NCI-H187 treated with DMSO at 0.1 percent for 48 hours (cell line): ENCODE measurements at regions not wholly inside any gene's neighbourhood (a gene's known extent, or its start where the extent isn't known, plus 50 kb on each side); places are given as distances from the start of the nearest gene placed in this dataset.

ENCODE experiments used
- DNase-seq: peaks from one replicate; lab custom pipeline; 2025; lab: John Stamatoyannopoulos, UW

DNA sequence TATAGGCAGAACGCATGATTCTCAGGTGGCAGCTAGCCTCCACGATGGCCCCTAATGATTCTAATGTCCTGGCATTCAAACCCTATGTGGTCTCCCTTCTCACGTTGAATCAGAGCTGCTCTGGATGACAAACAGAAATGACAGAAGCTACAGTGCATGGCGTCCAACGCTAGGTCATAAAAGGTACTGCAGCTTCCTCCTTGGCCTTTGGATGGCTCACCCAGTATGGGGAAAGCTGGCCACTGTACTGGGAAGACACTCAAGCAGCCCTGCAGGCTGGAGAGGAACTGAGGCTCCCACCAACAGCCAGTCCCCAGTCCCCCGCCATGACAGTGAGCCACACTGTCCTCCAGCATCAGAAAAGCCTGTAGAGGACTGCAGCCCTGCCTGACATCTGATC, 286.3 kb downstream of the FAM43A start:
- DNase-seq = no peak

- no peak for DNase-seq
Measured at GRCh38 chr3:194972641-194973040, 287.0 kb downstream of the FAM43A start.

GRCh38 chr3:194973366-194974000, 287.8 kb downstream of the FAM43A start:
- no peak for DNase-seq

- DNase-seq = no peak
Measured at GRCh38 chr3:194974468-194975135, 288.9 kb downstream of the FAM43A start.

GRCh38 chr3:194976049-194976451, 290.4 kb downstream of the FAM43A start:
- no peak for DNase-seq

- DNase-seq = no peak
Measured at GRCh38 chr3:194976874-194977273, 291.2 kb downstream of the FAM43A start.

- DNase-seq = no peak
Measured at GRCh38 chr3:194977356-194977755, 291.7 kb downstream of the FAM43A start.

- DNase-seq = no peak
Measured at GRCh38 chr3:194979173-194979572, 291.8 kb downstream of the XXYLT1 start.

- no peak for DNase-seq
Measured at GRCh38 chr3:194982472-194982871, 288.5 kb downstream of the XXYLT1 start.

- DNase-seq = no peak
Measured at GRCh38 chr3:194983121-194983520, 287.8 kb downstream of the XXYLT1 start.

GRCh38 chr3:194983620-194984019, 287.3 kb downstream of the XXYLT1 start:
- no peak for DNase-seq

DNA sequence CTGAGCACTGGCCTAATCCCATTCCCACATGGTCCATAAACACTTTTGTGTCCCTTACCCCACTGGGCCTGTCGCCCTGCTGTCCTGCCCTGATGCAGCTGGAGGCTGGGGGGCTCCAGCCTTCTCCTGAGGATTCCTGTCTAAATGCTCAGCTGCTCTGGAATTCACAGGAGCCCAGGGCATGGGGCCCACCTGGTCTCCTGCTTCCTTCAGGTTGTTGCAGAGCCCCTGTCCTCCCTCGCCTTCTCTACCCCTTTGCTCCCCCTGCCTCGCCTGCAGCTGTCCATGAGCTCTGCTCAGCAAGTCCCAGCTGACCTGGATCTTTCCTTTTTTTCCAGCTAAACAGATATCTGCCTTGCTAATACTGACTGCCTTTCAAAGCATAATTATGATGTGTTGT, 286.9 kb downstream of the XXYLT1 start:
- DNase-seq = no peak

DNA sequence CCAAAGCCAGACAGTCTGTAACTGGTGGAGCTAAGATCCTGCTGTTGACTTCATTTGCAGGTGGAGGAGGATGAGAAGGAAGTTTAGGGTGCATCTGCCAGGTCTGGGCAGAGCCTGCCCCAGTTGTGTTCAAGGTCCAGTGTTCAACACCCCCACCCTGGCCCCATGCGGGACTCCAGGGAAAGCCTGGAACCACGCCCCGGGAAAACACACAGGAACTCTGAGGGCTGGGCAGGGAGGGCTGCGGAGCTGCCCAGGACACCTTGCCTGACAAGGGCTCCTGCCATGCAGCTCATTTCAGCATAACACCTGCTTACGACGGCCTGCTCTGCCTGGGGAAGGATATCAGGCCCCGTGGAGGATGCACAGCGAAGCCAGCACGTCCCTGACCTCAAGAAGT, 286.3 kb downstream of the XXYLT1 start:
- no peak for DNase-seq

GRCh38 chr3:194985031-194985578, 285.9 kb downstream of the XXYLT1 start:
- DNase-seq = no peak

DNA sequence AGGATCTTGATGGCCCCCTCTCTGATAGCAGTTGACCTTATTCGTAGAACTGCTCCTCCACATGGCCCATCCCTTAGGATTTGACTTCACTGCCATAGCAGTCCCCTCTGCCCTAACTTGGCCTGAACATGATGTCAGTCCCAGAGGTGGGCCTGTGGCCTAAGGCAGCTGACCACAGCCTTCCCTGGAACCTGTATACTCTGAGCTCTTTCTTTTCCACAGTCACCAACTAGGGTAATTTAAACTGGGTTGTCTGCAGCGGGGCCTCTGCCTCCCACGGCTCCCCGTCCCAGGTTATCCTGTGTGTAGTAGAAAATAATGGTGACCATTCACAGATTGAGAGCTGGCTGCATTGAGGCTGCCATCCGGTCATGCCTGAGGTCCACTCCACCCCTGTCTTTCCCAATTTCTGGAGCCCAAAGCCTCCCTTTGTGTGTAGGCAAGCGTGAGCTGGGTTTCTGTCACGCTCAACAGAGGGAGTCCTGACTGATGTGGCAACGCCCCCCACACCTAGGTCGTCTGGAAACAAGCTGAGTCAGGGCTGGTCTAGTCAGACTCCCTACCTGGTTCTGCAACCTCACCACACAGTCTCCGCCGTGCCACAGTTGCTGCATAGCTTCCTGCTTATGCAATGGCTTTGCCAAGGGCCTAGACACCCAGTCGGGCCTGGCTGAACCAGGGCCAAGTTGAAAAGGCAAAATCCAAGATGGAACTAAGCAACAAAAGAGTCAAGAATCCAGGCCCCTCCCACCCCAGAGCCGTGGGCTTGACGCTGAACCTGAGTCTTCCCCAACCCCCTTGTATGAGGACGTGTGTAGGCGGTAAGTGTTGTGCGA, 284.5 kb downstream of the XXYLT1 start:
- DNase-seq = no peak

DNA sequence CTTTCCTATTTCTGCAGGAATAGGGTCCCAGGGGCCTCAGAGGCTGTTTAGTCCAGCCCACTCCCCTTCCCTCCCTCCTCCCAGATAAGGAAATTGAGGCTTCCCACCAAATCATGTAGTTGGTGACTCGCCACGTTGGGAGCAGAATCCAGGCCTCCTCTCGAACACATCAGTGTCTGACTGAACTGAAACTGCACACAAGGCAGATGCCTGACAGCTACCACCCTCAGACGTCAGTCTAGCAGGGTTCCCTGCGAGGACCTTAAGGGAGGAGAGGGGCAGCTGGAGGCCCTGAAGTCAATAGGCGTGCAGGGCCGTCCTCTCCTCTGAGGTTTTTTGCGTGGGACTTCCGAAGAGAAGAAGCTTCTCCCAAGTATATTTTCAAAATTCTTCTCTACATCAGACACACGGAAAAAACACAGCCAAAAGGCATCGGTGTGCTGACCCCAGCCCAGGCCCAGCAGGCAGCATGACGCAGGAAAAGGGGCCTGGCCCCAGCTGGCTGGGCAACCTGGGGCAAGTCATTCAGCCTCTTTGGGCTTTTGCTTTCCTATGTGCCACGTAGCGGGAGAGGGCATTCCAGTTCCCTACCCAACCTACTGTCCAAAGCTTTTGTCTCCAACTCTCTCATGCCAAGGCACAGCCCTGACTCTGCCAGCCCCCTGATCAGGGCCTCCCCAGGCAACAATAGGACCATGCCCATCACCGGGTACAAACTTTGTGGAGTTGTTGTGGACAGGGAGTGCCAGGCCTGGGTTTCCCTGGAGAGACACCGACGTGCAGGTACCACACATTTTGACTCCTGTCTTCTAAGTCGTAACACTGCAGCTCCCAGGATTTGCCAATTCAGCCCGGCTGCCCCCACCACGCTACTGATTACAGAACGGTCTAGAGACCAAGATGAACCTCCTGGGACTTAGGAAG, 283.1 kb downstream of the XXYLT1 start:
- DNase-seq = no peak

DNA sequence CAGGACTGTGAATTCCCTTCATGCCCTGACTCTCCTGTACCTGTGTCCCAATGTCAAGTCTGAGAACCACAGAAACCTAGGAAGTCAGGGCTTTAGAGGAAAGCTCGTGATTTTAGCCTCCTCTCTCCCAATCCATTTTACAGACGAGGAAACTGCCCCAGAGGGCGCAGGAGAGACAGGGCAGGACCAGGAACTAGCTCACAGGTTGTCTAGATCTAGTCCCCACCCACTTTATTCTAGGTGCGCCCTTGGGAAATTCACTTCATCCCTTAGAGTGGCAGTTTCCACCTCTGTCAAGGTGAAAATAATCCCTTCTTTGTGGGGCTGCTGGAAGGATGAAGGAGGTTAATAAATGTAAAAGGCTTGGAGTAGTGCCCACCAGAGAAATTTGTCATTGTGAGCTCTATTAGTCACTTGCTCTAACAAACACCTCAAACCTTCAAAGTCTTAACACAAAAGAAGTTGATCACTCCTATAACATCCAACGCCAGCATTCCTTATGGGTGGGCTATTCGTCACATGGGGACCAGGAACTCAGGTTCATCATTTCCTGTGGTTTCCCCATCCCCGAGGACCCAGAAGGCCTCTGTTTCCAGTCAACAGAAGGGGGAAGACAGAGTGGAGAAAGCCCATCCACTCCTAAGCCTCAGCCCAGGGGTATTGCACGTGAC, 282.3 kb downstream of the XXYLT1 start:
- DNase-seq = no peak

GRCh38 chr3:194989241-194989640, 281.7 kb downstream of the XXYLT1 start:
- no peak for DNase-seq

DNA sequence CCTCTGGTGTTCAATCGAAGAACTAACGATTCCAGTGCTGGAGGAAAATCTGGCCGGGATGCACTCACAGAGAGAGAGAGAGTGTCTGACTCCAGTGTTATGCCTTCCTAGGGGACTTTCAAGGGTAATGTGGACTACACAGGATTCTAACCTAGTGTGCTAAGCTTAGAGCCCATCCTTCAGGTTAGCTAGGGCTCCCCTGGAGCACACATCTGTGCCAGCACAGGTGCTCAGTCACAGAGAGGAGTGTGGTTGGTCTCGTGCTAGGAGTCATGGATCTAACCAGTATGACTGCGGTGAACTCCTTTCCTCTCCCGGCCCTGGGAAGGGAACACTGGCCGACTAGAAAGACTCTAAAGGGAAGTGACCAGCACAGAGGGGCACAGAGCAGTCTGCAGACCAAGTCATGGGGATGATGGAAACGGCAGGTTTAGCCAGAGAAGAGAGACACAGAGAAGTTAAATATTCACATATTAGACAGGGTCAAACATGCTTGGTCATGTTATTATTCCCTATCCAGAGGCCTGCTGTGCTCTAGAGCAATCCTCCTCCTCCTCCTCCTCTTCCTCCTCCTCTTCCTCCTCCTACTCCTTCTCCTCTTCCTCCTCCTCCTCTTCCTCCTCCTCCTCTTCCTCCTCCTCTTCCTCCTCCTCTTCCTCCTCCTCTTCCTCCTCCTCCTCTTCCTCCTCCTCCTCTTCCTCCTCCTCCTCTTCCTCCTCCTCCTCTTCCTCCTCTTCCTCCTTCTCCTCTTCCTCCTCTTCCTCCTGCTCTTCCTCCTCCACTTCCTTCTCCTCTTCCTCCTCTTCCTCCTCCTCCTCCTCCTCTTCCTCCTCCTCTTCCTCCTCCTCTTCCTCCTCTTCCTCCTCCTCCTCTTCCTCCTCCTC, 280.3 kb downstream of the XXYLT1 start:
- DNase-seq = no peak

DNA sequence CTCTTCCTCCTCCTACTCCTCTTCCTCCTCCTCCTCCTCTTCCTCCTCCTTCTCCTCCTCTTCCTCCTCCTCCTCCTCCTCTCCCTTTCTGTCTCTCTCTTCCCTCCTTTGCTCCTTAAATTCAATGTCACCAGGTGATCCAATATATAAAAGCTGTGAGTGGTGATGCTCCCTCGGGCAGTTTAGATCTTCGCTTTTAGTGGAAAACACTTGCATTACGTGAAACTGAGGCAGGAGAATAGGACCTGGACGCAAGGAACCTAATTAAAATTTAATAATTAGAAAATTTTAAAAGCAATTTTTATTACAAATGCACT, 279.7 kb downstream of the XXYLT1 start:
- DNase-seq = no peak
